Parathyroid adenoma (tissue), 2 donors: ENCODE measurements at regions not wholly inside any gene's neighbourhood (a gene's known extent, or its start where the extent isn't known, plus 50 kb on each side); places are given as distances from the start of the nearest gene placed in this dataset.
"Not testable (repeated sequence)": the region's sequence is repeated elsewhere in the genome, so short reads cannot be mapped to it uniquely, and the experiment has no call there.

Experiments
- H2AFZ ChIP-seq: fragments of 300-600 bp; sonication (generic); one replicate; pipeline ENCODE4 v1.7.0; 2017; ENCODE audit warnings: antibody characterized with exemption, mild to moderate bottlenecking
- H3K27ac ChIP-seq: fragments of 300-600 bp; sonication (generic); one replicate; pipeline ENCODE4 v1.7.0; 2017
- H3K27me3 ChIP-seq: fragments of 300-600 bp; sonication (generic); one replicate; pipeline ENCODE4 v1.7.0; 2017; ENCODE audit warnings: low read length; ENCODE audit not compliant: control insufficient read depth, insufficient read depth
- H3K36me3 ChIP-seq: fragments of 300-600 bp; sonication (generic); one replicate; pipeline ENCODE4 v1.7.0; 2017; ENCODE audit warnings: low read length; ENCODE audit not compliant: control insufficient read depth, insufficient read depth
- H3K4me1 ChIP-seq: fragments of 300-600 bp; sonication (generic); one replicate; pipeline ENCODE4 v1.7.0; 2017; ENCODE audit warnings: control low read depth
- H3K4me2 ChIP-seq: fragments of 300-600 bp; sonication (generic); one replicate; pipeline ENCODE4 v1.7.0; 2017; ENCODE audit warnings: low read length
- H3K4me3 ChIP-seq: fragments of 300-600 bp; sonication (generic); one replicate; pipeline ENCODE4 v1.7.0; 2017; ENCODE audit warnings: low read depth, low read length
- H3K79me2 ChIP-seq: fragments of 300-600 bp; sonication (generic); one replicate; pipeline ENCODE4 v1.7.0; 2017; ENCODE audit warnings: control low read depth
- H3K9ac ChIP-seq: fragments of 300-600 bp; sonication (generic); one replicate; pipeline ENCODE4 v1.7.0; 2017; ENCODE audit warnings: mild to moderate bottlenecking
- H3K9me3 ChIP-seq: fragments of 300-600 bp; sonication (generic); one replicate; pipeline ENCODE4 v1.7.0; 2017; ENCODE audit warnings: low read length; ENCODE audit not compliant: control insufficient read depth
- TF ChIP-seq, protein P1 (sequence below): fragments of 300-600 bp; sonication (generic); IDR thresholded peaks from one replicate; pipeline ENCODE4 v1.7.0; 2017; ENCODE audit warnings: antibody characterized with exemption, mild to moderate bottlenecking
- donor health status: primary hyperparathyroidism.

DNA sequence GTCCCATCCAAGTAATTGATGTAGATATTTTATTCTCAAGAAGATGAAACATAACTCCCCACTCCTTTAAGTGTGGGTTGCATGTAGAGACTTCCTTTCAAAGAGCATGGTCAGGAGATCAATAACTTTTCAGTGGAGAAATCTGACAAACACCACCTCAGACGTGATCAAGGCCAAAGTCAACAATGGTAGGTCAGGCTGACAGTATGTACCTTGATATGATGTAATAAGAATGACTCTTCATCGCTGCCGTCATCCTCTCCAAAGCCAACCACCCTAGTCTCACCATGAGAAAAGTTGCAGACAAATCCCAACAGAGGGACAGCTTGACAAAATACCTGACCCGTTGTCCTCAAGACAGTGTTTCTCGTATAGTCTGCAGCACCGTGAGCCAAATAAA is 67.3 kb upstream of the DHRSX start:
- TF ChIP-seq, protein P1, sequence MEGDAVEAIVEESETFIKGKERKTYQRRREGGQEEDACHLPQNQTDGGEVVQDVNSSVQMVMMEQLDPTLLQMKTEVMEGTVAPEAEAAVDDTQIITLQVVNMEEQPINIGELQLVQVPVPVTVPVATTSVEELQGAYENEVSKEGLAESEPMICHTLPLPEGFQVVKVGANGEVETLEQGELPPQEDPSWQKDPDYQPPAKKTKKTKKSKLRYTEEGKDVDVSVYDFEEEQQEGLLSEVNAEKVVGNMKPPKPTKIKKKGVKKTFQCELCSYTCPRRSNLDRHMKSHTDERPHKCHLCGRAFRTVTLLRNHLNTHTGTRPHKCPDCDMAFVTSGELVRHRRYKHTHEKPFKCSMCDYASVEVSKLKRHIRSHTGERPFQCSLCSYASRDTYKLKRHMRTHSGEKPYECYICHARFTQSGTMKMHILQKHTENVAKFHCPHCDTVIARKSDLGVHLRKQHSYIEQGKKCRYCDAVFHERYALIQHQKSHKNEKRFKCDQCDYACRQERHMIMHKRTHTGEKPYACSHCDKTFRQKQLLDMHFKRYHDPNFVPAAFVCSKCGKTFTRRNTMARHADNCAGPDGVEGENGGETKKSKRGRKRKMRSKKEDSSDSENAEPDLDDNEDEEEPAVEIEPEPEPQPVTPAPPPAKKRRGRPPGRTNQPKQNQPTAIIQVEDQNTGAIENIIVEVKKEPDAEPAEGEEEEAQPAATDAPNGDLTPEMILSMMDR: no peak
- no peak overlapping the region for H3K27ac ChIP-seq
- H3K79me2 ChIP-seq: no peaks in the 10 kb centered on the region
- no peak overlapping the region for H3K9ac ChIP-seq
- no peaks in the 10 kb centered on the region for H3K36me3 ChIP-seq
- H3K4me3 ChIP-seq: no peak overlapping the region
- H3K27me3 ChIP-seq: no peaks in the 10 kb centered on the region
- no peaks in the 10 kb centered on the region for H3K4me1 ChIP-seq
- H2AFZ ChIP-seq: no peak overlapping the region
- no peaks in the 10 kb centered on the region for H3K9me3 ChIP-seq
- no peak overlapping the region for H3K4me2 ChIP-seq

DNA sequence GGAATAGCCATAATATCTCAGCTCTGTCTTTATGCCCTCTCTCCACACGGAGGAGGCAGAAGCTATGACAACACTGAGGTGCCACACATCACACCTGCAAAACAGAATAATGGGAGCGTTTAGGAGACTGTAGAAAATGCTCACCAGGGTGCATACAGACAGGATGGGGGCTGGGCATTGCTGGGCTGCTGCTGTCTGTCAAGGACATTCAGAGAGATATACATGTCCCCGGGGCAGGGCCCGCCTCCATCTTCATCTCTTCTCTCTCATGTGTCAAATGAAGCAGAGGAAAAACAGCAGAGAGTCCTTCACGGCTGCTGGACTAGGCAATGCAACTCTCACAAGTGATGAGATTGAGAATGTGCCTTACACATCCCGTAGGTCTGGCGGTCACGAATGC is 65.3 kb upstream of the DHRSX start:
- H3K4me1 ChIP-seq: no peaks in the 10 kb centered on the region
- H3K9me3 ChIP-seq: no peaks in the 10 kb centered on the region
- no peaks in the 10 kb centered on the region for H3K79me2 ChIP-seq
- H2AFZ ChIP-seq: no peak overlapping the region
- H3K4me3 ChIP-seq: no peak overlapping the region
- H3K27me3 ChIP-seq: no peaks in the 10 kb centered on the region
- H3K4me2 ChIP-seq: no peak overlapping the region
- no peaks in the 10 kb centered on the region for H3K36me3 ChIP-seq
- no peak overlapping the region for H3K27ac ChIP-seq
- TF ChIP-seq, protein P1: no peak
- H3K9ac ChIP-seq: no peak overlapping the region

DNA sequence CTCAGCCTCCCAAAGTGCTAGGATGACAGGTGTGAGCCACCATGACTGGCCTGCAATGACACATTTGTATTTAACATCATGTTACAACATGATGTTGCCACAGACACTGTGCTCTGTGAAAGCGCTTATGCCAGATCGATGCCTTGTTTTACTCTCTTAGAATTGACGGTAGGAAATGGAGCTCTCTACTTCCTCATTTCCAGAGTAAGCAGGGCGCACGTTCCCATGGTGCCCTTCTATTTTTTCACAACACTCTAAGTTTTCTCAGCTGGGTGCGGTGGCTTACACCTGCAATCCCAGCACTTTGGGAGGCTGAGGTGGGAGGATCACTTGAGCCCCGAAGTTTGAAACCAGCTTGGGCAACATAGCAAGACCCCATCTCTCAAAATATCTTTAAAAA is 60.7 kb upstream of the DHRSX start:
- no peaks in the 10 kb centered on the region for H3K9me3 ChIP-seq
- no peaks in the 10 kb centered on the region for H3K79me2 ChIP-seq
- no peak overlapping the region for H3K4me2 ChIP-seq
- no peaks in the 10 kb centered on the region for H3K27me3 ChIP-seq
- TF ChIP-seq, protein P1: no peak
- H3K4me1 ChIP-seq: no peaks in the 10 kb centered on the region
- H2AFZ ChIP-seq: no peak overlapping the region
- H3K36me3 ChIP-seq: no peaks in the 10 kb centered on the region
- no peak overlapping the region for H3K27ac ChIP-seq
- H3K4me3 ChIP-seq: no peak overlapping the region
- no peak overlapping the region for H3K9ac ChIP-seq

DNA sequence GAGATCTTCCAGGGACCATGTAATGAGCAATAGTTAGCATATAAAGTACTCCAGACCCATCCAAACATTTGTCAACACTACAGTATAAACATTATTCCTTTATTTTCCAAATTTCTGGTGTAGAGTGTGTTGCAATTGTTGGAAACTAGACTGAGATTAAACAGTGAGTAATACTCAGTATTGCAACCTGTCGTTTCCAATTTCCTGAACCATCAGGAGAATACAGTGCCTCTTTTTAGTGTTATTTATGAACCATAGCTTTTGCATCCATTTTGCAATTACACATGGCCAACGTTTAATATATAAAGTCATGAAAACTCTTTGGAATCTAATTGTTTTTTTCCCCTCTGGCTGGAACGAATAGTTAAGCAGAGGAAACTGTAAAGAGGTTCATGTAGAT is 58.3 kb upstream of the DHRSX start:
- H3K4me1 ChIP-seq: no peaks in the 10 kb centered on the region

DNA sequence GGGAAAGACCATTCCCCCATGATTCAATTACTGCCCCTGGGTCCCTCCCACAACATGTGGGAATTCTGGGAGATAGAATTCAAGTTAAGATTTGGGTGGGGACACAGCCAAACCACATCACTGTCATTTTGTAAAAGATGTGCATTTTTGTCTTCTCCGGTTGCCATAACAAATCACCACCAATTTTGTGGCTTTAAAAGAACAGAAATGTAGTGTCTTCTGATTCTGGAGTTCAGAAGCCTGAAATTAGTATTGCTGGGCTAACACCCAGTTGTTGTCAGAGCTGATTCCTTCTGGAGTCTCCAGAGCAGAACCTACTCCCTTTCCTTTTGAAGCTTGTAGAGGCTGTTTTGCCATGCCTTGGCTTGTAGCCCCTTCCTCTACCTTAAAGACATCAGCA is 54.1 kb upstream of the DHRSX start:
- Histone ChIP-seq H2AFZ (no peak overlapping the region), H3K4me1 (no peaks in the 10 kb centered on the region), H3K4me3 (no peak overlapping the region), H3K27me3 (no peaks in the 10 kb centered on the region), H3K4me2 (no peak overlapping the region), H3K36me3 (no peaks in the 10 kb centered on the region), H3K79me2 (no peaks in the 10 kb centered on the region), H3K9me3 (no peaks in the 10 kb centered on the region), H3K9ac (no peak overlapping the region), H3K27ac (no peak overlapping the region)
- TF ChIP-seq, protein P1: no peak

More for the DNA sequence above, 58.3 kb upstream of the DHRSX start:
- H3K9ac ChIP-seq: no peak overlapping the region
- H3K27me3 ChIP-seq: no peaks in the 10 kb centered on the region
- H3K79me2 ChIP-seq: no peaks in the 10 kb centered on the region
- H2AFZ ChIP-seq: no peak overlapping the region
- H3K27ac ChIP-seq: no peak overlapping the region
- TF ChIP-seq, protein P1: no peak
- H3K4me2 ChIP-seq: no peak overlapping the region
- H3K4me3 ChIP-seq: no peak overlapping the region
- H3K36me3 ChIP-seq: no peaks in the 10 kb centered on the region
- no peaks in the 10 kb centered on the region for H3K9me3 ChIP-seq

DNA sequence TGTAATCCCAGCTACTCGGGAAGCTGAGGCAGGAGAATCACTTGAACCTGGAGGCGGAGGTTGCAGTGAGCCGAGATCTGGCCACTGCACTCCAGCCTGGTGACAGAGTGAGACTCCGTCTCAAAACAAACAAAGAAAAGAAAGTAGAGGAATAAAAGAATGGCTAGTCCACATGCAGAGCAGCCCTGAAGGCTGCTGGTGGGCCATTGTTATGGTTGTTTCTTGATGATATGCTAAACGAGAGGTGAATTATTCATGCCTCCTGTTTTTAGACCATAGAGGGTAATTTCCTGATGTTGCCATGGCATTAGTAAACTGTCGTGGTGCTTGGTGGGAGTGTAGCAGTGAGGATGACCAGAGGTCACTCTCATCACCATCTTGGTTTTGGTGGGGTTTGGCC is 53.3 kb upstream of the DHRSX start:
- H3K4me1 ChIP-seq, H3K27me3 ChIP-seq, H3K27ac ChIP-seq, H2AFZ ChIP-seq, H3K4me2 ChIP-seq, H3K36me3 ChIP-seq, H3K4me3 ChIP-seq, H3K9me3 ChIP-seq, H3K79me2 ChIP-seq, H3K9ac ChIP-seq: not testable (repeated sequence)
